ENCODE measurements at regions not wholly inside any gene's neighbourhood (a gene's known extent, or its start where the extent isn't known, plus 50 kb on each side); places are given as distances from the start of the nearest gene placed in this dataset.

DNA sequence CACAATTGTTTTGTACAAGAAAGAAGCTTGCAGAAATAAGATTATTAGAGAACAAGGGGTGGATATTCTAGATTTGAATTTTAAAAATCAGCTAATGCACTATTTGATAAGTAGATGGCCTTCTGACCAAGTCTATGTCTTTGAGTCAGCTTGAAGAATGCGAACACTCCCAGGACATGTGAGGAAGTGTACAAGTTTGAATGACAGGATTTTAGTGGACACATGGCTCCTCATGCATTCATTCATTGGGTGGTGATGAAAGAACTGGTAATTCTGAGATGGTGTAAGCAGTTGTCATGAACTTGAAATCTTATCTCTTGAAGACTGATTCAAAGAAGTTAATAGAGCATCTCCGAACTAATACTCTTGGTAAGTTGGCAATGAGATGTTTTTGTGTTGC lies 548.2 kb upstream of the CNKSR2 start:
- Mint-ChIP-seq H3K4me1 (no peaks in the 10 kb centered on the region), H3K27ac (no peak overlapping the region), H3K27me3 (ENCODE audit: low read depth in 3 of 3) (peaks cover 2 to 7% (median 2%) of the 10 kb centered on the region in 3 donors), H3K36me3 (no peaks in the 10 kb centered on the region), H3K9me3 (peaks cover 0 to 3% (median 0%) of the 10 kb centered on the region in 6 donors), H3K4me3 (no peak overlapping the region)
- DNase-seq = no peak

DNA sequence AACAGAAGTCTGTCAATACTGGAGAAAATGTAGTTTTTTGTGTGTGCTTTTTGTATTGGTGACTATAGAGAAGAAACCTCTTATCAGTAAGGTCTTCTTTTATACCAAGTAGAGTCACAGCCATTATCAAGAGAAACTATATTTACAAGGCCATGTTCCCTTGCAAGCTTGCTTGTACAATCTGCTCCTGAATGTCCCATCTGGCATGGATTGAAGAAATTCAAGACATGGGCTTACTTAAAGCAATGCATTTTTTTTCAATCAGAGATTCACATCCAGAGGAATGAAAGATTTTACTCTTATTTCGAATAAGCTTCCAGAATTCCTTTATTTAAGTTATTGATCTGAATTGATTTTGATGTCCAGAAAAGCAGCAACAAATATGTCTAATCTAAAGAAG lies 537.3 kb upstream of the RPS6KA3 start:
- Mint-ChIP-seq H3K4me1 (no peaks in the 10 kb centered on the region), H3K4me3 (no peak overlapping the region), H3K36me3 (no peaks in the 10 kb centered on the region), H3K9me3 (peaks cover 0 to 3% (median 0%) of the 10 kb centered on the region in 6 donors), H3K27me3 (ENCODE audit: low read depth in 3 of 3) (no peaks in the 10 kb centered on the region), H3K27ac (no peak overlapping the region)
- DNase-seq = no peak

DNA sequence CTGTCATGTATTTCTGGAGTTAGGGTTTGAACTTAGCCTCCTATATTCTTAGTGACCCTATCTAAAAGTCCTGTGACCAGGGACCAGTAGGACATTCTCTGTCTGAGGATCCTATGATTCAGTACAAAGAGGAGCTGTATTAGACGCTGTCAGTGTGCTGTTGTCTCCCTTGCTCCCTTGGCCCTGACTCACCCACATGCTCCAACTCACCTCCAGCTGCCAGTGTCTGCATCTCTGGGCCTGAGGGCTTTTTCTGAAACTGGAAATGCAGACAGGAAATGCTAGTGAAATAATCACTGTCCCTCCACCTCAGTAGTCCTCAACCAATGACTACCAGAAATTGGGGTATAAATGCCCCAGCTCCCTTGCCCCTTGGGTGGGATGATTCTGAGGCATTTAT lies 535.3 kb upstream of the RPS6KA3 start:
- peaks cover 0 to 3% (median 0%) of the 10 kb centered on the region in 6 donors for H3K9me3 Mint-ChIP-seq
- no peaks in the 10 kb centered on the region for H3K36me3 Mint-ChIP-seq
- no peak overlapping the region for H3K4me3 Mint-ChIP-seq
- no peak for DNase-seq
- H3K4me1 Mint-ChIP-seq = no peaks in the 10 kb centered on the region
- no peak overlapping the region for H3K27ac Mint-ChIP-seq
- no peaks in the 10 kb centered on the region for H3K27me3 Mint-ChIP-seq (ENCODE audit: low read depth in 3 of 3)

DNA sequence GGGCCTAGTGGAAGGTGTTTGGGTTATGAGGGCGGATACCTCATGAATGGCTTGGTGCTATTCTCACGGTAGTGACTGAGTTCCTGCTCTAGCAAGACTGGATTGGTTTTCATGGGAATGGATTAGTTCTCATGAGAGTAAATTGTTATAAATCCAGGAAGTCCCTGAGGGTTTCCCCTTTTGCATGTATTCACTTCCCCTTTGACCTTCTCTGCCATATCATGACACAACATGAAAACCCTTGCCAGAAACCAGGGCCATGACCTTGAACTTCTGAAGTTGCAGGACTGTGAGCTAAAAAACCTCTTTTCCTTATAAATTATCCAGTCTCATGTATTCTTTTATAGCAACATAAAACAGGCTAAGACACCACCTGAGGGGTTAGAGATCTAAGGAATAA lies 529.7 kb upstream of the RPS6KA3 start:
- no peak for DNase-seq
- Mint-ChIP-seq H3K27ac (no peak overlapping the region), H3K27me3 (ENCODE audit: low read depth in 3 of 3) (no peaks in the 10 kb centered on the region)

DNA sequence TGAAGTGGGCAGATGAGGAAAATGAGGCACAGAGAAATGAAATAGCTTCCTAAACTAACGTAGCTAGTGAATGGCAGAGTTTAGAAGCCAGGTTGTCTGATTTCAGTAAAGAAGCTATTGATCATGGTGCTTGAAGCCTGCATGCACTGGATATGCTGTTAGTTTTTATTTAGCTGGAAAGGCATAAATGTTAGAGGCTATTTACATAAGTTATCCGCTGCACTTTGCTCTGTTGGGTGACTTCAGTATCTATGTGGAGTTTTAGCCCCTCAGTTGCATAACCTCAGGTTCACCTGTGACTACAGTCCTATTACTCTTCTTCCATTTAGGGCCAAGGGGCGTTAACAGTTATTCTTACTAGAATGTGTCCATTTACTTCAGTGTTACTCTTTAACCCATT lies 522.4 kb upstream of the RPS6KA3 start:
- Mint-ChIP-seq H3K4me1 (no peaks in the 10 kb centered on the region), H3K27me3 (ENCODE audit: low read depth in 3 of 3) (peaks cover 0 to 2% (median 0%) of the 10 kb centered on the region in 3 donors), H3K27ac (no peak overlapping the region), H3K36me3 (no peaks in the 10 kb centered on the region), H3K9me3 (peaks cover 0 to 2% (median 0%) of the 10 kb centered on the region in 6 donors), H3K4me3 (no peak overlapping the region)
- no peak for DNase-seq

More for the DNA sequence above, 529.7 kb upstream of the RPS6KA3 start:
- Mint-ChIP-seq H3K4me1 (no peaks in the 10 kb centered on the region), H3K36me3 (no peaks in the 10 kb centered on the region), H3K9me3 (peaks cover 0 to 3% (median 0%) of the 10 kb centered on the region in 6 donors), H3K4me3 (no peak overlapping the region)

DNA sequence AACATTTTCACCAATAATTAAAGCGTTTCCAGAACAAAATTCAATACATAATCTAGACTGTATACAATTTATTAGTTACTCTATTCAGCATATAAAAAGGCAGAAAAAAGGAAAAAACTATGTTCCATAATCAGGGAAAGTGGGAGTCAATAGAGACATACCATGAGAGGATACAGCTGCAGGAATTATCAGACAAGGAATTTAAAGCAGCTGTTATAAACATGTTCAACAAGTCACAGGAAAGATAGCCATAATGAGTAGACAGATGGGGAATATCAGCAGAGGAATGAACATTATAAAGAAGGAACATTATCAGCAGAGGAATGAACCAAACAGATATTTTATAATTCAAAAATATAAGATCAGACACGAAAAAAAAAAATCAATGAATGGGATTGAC lies 500.6 kb upstream of the RPS6KA3 start:
- Mint-ChIP-seq H3K4me1 (no peaks in the 10 kb centered on the region), H3K4me3 (no peak overlapping the region), H3K27ac (no peak overlapping the region), H3K27me3 (ENCODE audit: low read depth in 3 of 3) (peaks cover 0 to 2% (median 0%) of the 10 kb centered on the region in 3 donors), H3K9me3 (peaks cover 0 to 6% (median 2%) of the 10 kb centered on the region in 6 donors), H3K36me3 (peaks cover 0 to 3% (median 0%) of the 10 kb centered on the region in 3 donors)
- DNase-seq = no peak

DNA sequence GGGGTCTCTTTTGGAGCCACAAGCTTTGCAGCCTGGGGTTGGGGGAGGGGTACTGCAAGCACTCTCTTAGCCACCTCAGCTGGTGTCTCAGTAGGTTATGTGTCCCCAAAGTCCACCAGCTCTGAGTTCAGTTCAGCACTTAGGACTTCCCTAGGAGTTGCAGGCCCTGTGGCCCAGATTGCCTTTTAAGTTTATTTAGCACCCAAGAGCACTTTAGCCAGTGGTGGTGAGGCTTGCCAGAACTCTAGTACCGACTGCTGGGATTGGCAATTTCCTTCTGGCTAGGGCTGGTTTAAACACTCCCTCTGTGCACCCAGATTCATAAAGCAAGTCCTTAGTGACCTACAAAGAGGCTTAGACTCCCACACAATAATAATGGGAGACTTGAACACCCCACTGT lies 489.9 kb upstream of the RPS6KA3 start:
- Mint-ChIP-seq H3K4me1 (no peaks in the 10 kb centered on the region), H3K36me3 (no peaks in the 10 kb centered on the region), H3K4me3 (no peak overlapping the region), H3K9me3 (peaks cover 0 to 4% (median 0%) of the 10 kb centered on the region in 6 donors), H3K27ac (no peak overlapping the region), H3K27me3 (ENCODE audit: low read depth in 3 of 3) (peaks cover 0 to 3% (median 1%) of the 10 kb centered on the region in 3 donors)
- no peak for DNase-seq

DNA sequence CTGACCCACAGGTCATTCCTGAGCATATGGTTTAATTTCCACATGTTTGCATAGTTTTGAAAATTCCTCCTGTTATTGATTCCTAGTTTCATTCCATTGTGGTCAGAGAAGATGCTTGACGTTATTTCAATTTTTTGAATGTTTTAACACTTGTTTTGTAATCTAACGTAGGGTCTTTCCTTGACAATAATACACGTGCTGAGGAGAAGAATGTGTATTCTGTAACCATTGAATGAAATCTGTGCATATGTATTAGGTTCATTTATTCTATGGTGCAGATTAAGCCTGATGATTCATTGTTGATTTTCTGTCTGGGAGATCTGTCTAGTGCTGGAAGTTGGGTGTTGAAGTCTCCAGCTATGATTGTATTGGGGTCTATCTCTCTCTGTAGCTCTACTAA lies 486.4 kb upstream of the RPS6KA3 start:
- peaks cover 0 to 4% (median 0%) of the 10 kb centered on the region in 6 donors for H3K9me3 Mint-ChIP-seq
- H3K27me3 Mint-ChIP-seq (ENCODE audit: low read depth in 3 of 3) = peaks cover 0 to 4% (median 3%) of the 10 kb centered on the region in 3 donors
- no peaks in the 10 kb centered on the region for H3K36me3 Mint-ChIP-seq
- no peak overlapping the region for H3K4me3 Mint-ChIP-seq
- H3K27ac Mint-ChIP-seq = no peak overlapping the region
- H3K4me1 Mint-ChIP-seq = no peaks in the 10 kb centered on the region
- no peak for DNase-seq

DNA sequence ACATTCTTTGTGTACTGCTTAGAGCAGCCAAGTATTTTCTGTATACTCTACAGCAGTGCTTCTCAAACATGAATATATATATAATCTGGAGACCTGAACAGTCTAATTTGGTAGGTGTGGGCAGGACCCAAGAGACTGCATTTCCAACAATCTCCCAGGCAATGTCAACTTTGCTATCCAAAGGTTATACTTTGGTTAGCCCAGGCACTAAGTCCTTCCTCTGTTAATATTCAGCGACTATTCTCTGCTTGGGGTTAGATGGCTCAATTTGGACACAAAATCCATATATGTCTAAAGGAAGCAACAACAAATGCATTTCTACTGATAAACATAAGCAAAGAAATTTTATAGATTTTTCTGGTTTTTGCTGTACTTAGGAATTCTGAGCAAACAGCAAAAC lies 480.0 kb upstream of the RPS6KA3 start:
- Mint-ChIP-seq H3K9me3 (no peaks in the 10 kb centered on the region), H3K27me3 (ENCODE audit: low read depth in 3 of 3) (peaks cover 0 to 3% (median 1%) of the 10 kb centered on the region in 3 donors), H3K4me3 (no peak overlapping the region), H3K4me1 (no peaks in the 10 kb centered on the region), H3K27ac (no peak overlapping the region), H3K36me3 (no peaks in the 10 kb centered on the region)
- DNase-seq = no peak

DNA sequence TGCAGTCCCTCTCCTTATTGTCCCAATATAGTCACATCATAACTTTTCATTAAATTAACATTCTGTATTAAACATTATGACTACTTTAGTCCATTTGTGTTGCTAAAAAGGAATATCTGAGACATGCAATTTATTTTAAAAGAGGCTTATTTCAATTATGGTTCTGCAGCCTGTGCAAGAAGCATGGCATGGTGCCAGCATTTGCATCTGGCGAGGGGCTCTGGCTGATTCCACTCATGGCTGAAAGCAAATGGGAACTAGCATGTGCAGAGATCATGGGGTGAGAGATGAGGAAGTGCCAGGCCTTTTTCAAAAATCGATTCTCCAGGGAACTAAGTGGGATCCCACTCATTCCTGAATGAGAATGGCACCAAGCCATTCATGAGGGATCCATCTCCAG lies 476.3 kb upstream of the RPS6KA3 start:
- no peak overlapping the region for H3K27ac Mint-ChIP-seq
- no peaks in the 10 kb centered on the region for H3K4me1 Mint-ChIP-seq
- no peak overlapping the region for H3K4me3 Mint-ChIP-seq
- no peaks in the 10 kb centered on the region for H3K36me3 Mint-ChIP-seq
- DNase-seq = no peak
- peaks cover 0 to 6% (median 0%) of the 10 kb centered on the region in 3 donors for H3K27me3 Mint-ChIP-seq (ENCODE audit: low read depth in 3 of 3)
- peaks cover 0 to 2% (median 0%) of the 10 kb centered on the region in 6 donors for H3K9me3 Mint-ChIP-seq

DNA sequence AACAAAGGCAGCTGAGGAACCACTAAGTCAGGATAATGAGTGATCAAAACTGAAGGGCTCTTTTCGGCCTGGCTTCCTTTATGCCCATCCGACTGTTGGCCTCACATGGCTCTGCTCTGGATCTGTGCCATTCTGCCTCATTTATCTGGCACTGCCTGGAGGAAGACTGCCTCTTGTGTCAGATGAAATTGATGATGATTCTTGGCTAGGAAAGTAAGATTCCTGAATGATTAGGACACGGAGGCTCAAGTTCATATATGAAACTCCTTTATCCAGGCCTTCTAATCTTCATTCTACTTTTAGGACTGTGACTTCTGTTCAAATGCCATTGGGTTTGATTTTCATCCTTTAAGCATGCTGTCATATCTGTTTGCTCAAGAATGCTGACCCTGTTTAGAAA lies 475.4 kb upstream of the RPS6KA3 start:
- H3K9me3 Mint-ChIP-seq = peaks cover 0 to 2% (median 0%) of the 10 kb centered on the region in 6 donors
- no peak overlapping the region for H3K27ac Mint-ChIP-seq
- H3K36me3 Mint-ChIP-seq = no peaks in the 10 kb centered on the region
- no peak overlapping the region for H3K4me3 Mint-ChIP-seq
- no peaks in the 10 kb centered on the region for H3K4me1 Mint-ChIP-seq
- H3K27me3 Mint-ChIP-seq (ENCODE audit: low read depth in 3 of 3) = peaks cover 0 to 6% (median 0%) of the 10 kb centered on the region in 3 donors
- no peak for DNase-seq

DNA sequence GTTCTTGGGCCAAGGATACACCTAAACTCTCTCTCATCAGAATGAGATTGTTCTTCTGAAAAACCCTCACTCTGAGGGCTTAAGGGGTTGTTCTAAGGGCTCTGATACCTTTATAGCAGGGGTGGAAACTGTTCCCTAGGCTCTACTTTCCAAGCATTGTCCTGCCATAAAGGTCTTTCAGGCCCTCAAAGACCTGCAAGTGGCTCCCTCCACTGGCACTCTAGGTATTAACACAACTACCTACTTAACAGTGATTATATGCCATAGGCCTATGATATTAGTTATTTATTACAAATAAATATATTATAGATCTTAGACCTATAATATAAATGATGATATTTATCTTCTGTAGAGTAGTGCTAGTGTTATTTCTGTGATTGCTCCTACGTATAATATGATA lies 473.7 kb upstream of the RPS6KA3 start:
- H3K4me3 Mint-ChIP-seq = no peak overlapping the region
- peaks cover 0 to 6% (median 1%) of the 10 kb centered on the region in 3 donors for H3K27me3 Mint-ChIP-seq (ENCODE audit: low read depth in 3 of 3)
- no peaks in the 10 kb centered on the region for H3K4me1 Mint-ChIP-seq
- H3K27ac Mint-ChIP-seq = no peak overlapping the region
- no peak for DNase-seq
- peaks cover 0 to 3% (median 0%) of the 10 kb centered on the region in 6 donors for H3K9me3 Mint-ChIP-seq
- H3K36me3 Mint-ChIP-seq = no peaks in the 10 kb centered on the region

DNA sequence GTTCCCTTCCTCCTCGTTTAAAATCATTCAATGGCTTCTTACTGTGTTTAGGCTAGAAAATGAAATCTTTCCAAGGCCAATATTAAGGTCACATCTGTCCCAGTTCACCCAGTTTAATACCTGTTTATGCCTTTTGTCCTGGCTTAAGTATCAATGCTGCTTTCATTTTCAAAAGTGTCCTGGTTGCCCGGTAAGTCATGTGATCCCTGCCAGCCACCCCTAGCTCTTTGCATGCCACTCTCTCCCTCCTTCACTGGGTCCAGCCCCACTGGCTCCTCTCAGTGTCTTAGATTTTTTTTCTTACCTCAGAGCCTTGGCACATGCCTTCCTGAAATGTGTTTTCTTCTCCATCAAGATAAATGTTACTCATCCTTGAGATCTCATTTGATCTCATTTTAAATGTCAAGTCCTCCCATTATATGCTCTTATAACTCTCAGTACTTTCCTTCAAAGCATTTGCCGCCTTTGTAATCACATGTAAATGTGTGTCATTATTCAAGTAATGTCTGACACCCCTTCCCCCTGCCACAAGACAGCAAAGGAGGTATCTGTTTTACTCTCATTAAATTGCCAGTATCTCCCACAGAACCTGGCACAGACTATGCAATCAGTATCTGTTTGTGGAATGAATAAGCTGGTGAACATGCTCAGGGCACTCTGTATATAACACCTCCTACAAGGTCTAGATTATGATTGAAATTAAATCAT lies 472.5 kb upstream of the RPS6KA3 start:
- Mint-ChIP-seq H3K9me3 (peaks cover 0 to 5% (median 0%) of the 10 kb centered on the region in 6 donors), H3K27ac (no peak overlapping the region)

DNA sequence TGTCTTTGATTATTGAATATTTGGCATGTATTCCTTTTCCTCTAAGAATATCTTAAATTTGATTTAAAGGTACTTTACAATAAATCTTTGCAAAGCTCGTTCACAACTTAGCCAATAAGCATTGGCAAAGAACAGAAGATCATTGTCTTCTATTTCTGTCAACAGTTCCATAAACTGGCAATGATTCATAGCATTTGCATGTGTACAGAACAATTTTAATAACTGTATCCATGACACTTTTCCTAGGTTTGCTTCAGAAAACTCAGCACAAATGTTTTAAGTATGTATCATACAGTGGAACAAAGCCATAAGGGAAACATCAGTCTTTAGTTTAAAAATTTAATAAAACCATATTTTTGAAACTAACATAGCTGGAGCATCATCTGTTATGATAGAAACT lies 462.7 kb upstream of the RPS6KA3 start:
- Mint-ChIP-seq H3K9me3 (peaks cover 0 to 2% (median 0%) of the 10 kb centered on the region in 6 donors), H3K4me1 (no peaks in the 10 kb centered on the region), H3K4me3 (no peak overlapping the region), H3K27ac (no peak overlapping the region), H3K27me3 (ENCODE audit: low read depth in 3 of 3) (peaks cover 0 to 2% (median 0%) of the 10 kb centered on the region in 3 donors), H3K36me3 (no peaks in the 10 kb centered on the region)
- no peak for DNase-seq

More for the DNA sequence above, 472.5 kb upstream of the RPS6KA3 start:
- no peak overlapping the region for H3K4me3 Mint-ChIP-seq
- peaks cover 0 to 8% (median 1%) of the 10 kb centered on the region in 3 donors for H3K27me3 Mint-ChIP-seq (ENCODE audit: low read depth in 3 of 3)
- no peaks in the 10 kb centered on the region for H3K4me1 Mint-ChIP-seq
- no peak for DNase-seq
- H3K36me3 Mint-ChIP-seq = no peaks in the 10 kb centered on the region

DNA sequence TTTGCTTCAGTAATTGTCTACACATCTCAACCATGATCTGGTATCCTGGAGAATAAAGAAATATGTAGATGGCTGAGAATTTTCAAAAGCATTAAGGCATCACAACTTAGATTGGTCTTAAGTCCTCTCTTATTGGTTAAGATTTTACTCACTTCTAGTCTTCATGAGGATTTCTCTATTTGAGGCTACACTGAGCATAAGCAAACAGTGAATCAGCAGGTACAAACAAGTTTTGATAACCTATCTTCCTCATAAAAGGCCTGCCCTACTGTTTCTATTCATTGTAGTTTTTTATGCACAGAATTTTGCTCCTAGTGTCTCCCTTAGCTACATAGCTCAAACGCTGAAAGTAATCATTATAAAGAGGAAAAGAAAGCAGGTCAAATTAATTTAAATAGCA lies 460.7 kb upstream of the RPS6KA3 start:
- Mint-ChIP-seq H3K9me3 (peaks cover 0 to 2% (median 0%) of the 10 kb centered on the region in 6 donors), H3K27ac (no peak overlapping the region), H3K4me3 (no peak overlapping the region), H3K4me1 (no peaks in the 10 kb centered on the region), H3K27me3 (ENCODE audit: low read depth in 3 of 3) (peaks cover 0 to 2% (median 0%) of the 10 kb centered on the region in 3 donors), H3K36me3 (no peaks in the 10 kb centered on the region)
- DNase-seq = no peak

All from immature natural killer cell (primary cell).